Astrocyte (in vitro differentiated cells and primary cell): ENCODE measurements at regions not wholly inside any gene's neighbourhood (a gene's known extent, or its start where the extent isn't known, plus 50 kb on each side); places are given as distances from the start of the nearest gene placed in this dataset.

Source experiments
- DNase-seq: peaks from one replicate; pipeline ENCODE4 v3.0.0-alpha.2; 2010; ENCODE audit warnings: low read depth
- FAIRE-seq: peaks from 2 replicates; lab custom pipeline; 2011; peaks lifted over from hg19 to GRCh38; lab: Jason Lieb, UNC
- H2AFZ ChIP-seq: 2 replicates; pipeline ENCODE4 v1.6.0; 2012; ENCODE audit warnings: low read depth, low read length, inconsistent platforms
- H3K27ac ChIP-seq: 2 replicates; pipeline ENCODE4 v1.5.1; 2011; ENCODE audit warnings: low read depth, low read length, inconsistent platforms
- H3K27me3 ChIP-seq: 2 replicates; pipeline ENCODE4 v1.6.0; 2011; ENCODE audit warnings: low read length, inconsistent platforms; ENCODE audit not compliant: insufficient read depth
- H3K36me3 ChIP-seq: 2 replicates; pipeline ENCODE4 v1.5.1; 2011; ENCODE audit warnings: low read length, inconsistent platforms; ENCODE audit not compliant: insufficient read depth
- H3K4me1 ChIP-seq: 2 replicates; pipeline ENCODE4 v1.5.1; 2011; ENCODE audit warnings: low read length, inconsistent platforms; ENCODE audit not compliant: insufficient read depth
- H3K4me2 ChIP-seq: 2 replicates; pipeline ENCODE4 v1.6.0; 2012; ENCODE audit warnings: low read length, inconsistent platforms
- H3K4me3 ChIP-seq: 2 replicates; pipeline ENCODE4 v1.5.1; 2011; ENCODE audit warnings: low read depth, mild to moderate bottlenecking, low read length, inconsistent platforms; ENCODE audit not compliant: insufficient read depth
- H3K79me2 ChIP-seq: 2 replicates; pipeline ENCODE4 v1.6.0; 2012; ENCODE audit warnings: mild to moderate bottlenecking, low read length, inconsistent platforms; ENCODE audit not compliant: insufficient read depth
- H3K9ac ChIP-seq: 2 replicates; pipeline ENCODE4 v1.6.0; 2012; ENCODE audit warnings: mild to moderate bottlenecking, low read length, inconsistent platforms
- H3K9me3 ChIP-seq: 2 replicates; pipeline ENCODE4 v1.5.1; 2012; ENCODE audit warnings: low read depth, mild to moderate bottlenecking, low read length, inconsistent platforms; ENCODE audit not compliant: insufficient read depth
- H4K20me1 ChIP-seq: 2 replicates; pipeline ENCODE4 v1.6.0; 2012; ENCODE audit warnings: low read length, inconsistent platforms; ENCODE audit not compliant: insufficient read depth
- H3K27ac Mint-ChIP-seq: one replicate; pipeline ENCODE4 v1.8.0; 2021; ENCODE audit warnings: mild to moderate bottlenecking, mixed read lengths; ENCODE audit not compliant: unreplicated experiment
- H3K27me3 Mint-ChIP-seq: one replicate; pipeline ENCODE4 v1.8.0; 2021; ENCODE audit warnings: low read depth, mixed read lengths; ENCODE audit not compliant: unreplicated experiment
- H3K36me3 Mint-ChIP-seq: one replicate; pipeline ENCODE4 v1.8.0; 2021; ENCODE audit warnings: low read depth, mixed read lengths; ENCODE audit not compliant: unreplicated experiment
- H3K4me1 Mint-ChIP-seq: one replicate; pipeline ENCODE4 v1.8.0; 2021; ENCODE audit warnings: low read depth, mixed read lengths; ENCODE audit not compliant: unreplicated experiment
- H3K4me3 Mint-ChIP-seq: one replicate; pipeline ENCODE4 v1.8.0; 2021; ENCODE audit warnings: mild to moderate bottlenecking, moderate library complexity, mixed read lengths; ENCODE audit not compliant: unreplicated experiment
- H3K9me3 Mint-ChIP-seq: one replicate; pipeline ENCODE4 v1.8.0; 2021; ENCODE audit warnings: mild to moderate bottlenecking, mixed read lengths; ENCODE audit not compliant: unreplicated experiment
- EZH2 ChIP-seq: IDR thresholded peaks from 2 replicates; pipeline ENCODE4 v1.6.1; 2012; ENCODE audit warnings: mild to moderate bottlenecking, low read length, inconsistent platforms; ENCODE audit not compliant: insufficient read depth
- TF ChIP-seq, protein P1 (sequence below): IDR thresholded peaks from 2 replicates; pipeline ENCODE4 v1.5.1; 2011; ENCODE audit warnings: low read depth, mild to moderate bottlenecking, inconsistent platforms, low read length, moderate library complexity; ENCODE audit not compliant: insufficient read depth

DNA sequence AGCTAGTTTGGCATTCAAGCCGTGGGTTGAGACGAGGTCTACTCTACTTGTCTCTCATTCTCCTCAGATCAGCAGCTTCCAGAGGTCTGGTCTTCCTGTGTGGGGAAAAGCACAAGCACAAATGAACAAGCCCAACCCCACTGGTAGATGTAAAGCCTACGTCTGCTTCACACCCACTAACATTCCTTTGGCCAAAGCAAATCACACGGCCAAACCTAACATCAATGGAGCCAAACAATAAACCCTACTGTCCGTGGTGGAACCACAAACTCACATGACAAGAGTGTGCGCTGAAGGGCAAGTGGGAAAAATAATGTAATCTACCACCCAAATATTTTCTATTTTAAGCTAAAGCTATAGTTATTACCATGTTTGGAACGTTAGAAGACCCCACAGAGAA, 179.3 kb upstream of the MGAT5 start:
- Histone ChIP-seq H3K4me1 (no peaks in the 10 kb centered on the region), H3K27me3 (peaks cover 5% of the 10 kb centered on the region), H3K9me3 (peaks cover 3% of the 10 kb centered on the region), H2AFZ (no peak overlapping the region), H4K20me1 (no peaks in the 10 kb centered on the region), H3K36me3 (no peaks in the 10 kb centered on the region), H3K9ac (no peak overlapping the region), H3K27ac (no peak overlapping the region), H3K4me2 (no peak overlapping the region), H3K79me2 (no peaks in the 10 kb centered on the region), H3K4me3 (no peak overlapping the region)
- FAIRE-seq (no peak), DNase-seq (peak; percentile 13)
- peaks cover 10% of the 10 kb centered on the region for H3K4me1 Mint-ChIP-seq
- peaks cover 10% of the 10 kb centered on the region for H3K27me3 Mint-ChIP-seq
- peak overlapping the region; percentile 27 for H3K27ac Mint-ChIP-seq
- peaks cover 4% of the 10 kb centered on the region for H3K9me3 Mint-ChIP-seq
- no peak overlapping the region for H3K4me3 Mint-ChIP-seq
- no peaks in the 10 kb centered on the region for H3K36me3 Mint-ChIP-seq
- TF ChIP-seq, protein P1, sequence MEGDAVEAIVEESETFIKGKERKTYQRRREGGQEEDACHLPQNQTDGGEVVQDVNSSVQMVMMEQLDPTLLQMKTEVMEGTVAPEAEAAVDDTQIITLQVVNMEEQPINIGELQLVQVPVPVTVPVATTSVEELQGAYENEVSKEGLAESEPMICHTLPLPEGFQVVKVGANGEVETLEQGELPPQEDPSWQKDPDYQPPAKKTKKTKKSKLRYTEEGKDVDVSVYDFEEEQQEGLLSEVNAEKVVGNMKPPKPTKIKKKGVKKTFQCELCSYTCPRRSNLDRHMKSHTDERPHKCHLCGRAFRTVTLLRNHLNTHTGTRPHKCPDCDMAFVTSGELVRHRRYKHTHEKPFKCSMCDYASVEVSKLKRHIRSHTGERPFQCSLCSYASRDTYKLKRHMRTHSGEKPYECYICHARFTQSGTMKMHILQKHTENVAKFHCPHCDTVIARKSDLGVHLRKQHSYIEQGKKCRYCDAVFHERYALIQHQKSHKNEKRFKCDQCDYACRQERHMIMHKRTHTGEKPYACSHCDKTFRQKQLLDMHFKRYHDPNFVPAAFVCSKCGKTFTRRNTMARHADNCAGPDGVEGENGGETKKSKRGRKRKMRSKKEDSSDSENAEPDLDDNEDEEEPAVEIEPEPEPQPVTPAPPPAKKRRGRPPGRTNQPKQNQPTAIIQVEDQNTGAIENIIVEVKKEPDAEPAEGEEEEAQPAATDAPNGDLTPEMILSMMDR = no peak

GRCh38 chr2:134075204-134075603, 178.7 kb upstream of the MGAT5 start:
- DNase-seq = no peak
- FAIRE-seq = no peak

DNA sequence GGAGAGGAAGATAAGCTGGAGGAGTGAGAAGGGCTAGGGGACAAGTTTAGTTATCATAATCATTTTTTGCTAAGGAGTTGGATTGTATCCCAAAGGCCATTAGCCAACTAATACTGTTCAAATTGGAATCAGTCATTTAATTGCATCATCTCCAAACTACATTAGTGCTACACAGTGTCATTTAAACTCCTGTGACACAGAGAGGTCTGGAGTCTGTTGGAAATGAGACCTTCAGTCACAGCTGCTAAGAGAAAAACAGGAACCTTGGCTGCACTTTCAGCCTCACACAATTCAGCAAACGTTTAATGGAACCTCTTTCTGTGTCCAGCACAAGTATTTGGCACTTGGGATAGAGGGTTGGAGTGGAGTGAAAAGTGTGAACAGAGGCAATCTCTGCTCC, 175.5 kb upstream of the MGAT5 start:
- Mint-ChIP-seq H3K9me3 (peaks cover 2% of the 10 kb centered on the region), H3K27me3 (peaks cover 15% of the 10 kb centered on the region), H3K4me1 (peaks cover 13% of the 10 kb centered on the region), H3K27ac (no peak overlapping the region), H3K4me3 (no peak overlapping the region), H3K36me3 (no peaks in the 10 kb centered on the region)
- no peaks in the 10 kb centered on the region for H3K79me2 ChIP-seq
- H3K9me3 ChIP-seq = peaks cover 3% of the 10 kb centered on the region
- no peak for DNase-seq
- no peak overlapping the region for H3K4me2 ChIP-seq
- FAIRE-seq = no peak
- H3K27ac ChIP-seq = no peak overlapping the region
- H3K27me3 ChIP-seq = peaks cover 5% of the 10 kb centered on the region
- H3K4me1 ChIP-seq = no peaks in the 10 kb centered on the region
- no peaks in the 10 kb centered on the region for H4K20me1 ChIP-seq
- no peak overlapping the region for H2AFZ ChIP-seq
- no peak overlapping the region for H3K4me3 ChIP-seq
- TF ChIP-seq, protein P1 = no peak
- no peak for TF ChIP-seq EZH2
- no peak overlapping the region for H3K9ac ChIP-seq
- no peaks in the 10 kb centered on the region for H3K36me3 ChIP-seq

More at GRCh38 chr2:134075204-134075603, 178.7 kb upstream of the MGAT5 start:
- no peak overlapping the region for H3K4me3 ChIP-seq
- no peak overlapping the region for H3K9ac ChIP-seq
- Mint-ChIP-seq H3K36me3 (no peaks in the 10 kb centered on the region), H3K27me3 (peaks cover 14% of the 10 kb centered on the region), H3K27ac (no peak overlapping the region), H3K4me3 (no peak overlapping the region), H3K9me3 (peaks cover 2% of the 10 kb centered on the region), H3K4me1 (peaks cover 10% of the 10 kb centered on the region)
- H3K27me3 ChIP-seq = peaks cover 5% of the 10 kb centered on the region
- no peak overlapping the region for H3K4me2 ChIP-seq
- no peak for TF ChIP-seq EZH2
- TF ChIP-seq, protein P1 = no peak
- no peaks in the 10 kb centered on the region for H3K36me3 ChIP-seq
- no peaks in the 10 kb centered on the region for H3K79me2 ChIP-seq
- no peak overlapping the region for H3K27ac ChIP-seq
- H3K4me1 ChIP-seq = no peaks in the 10 kb centered on the region
- no peak overlapping the region for H2AFZ ChIP-seq
- peaks cover 3% of the 10 kb centered on the region for H3K9me3 ChIP-seq
- no peaks in the 10 kb centered on the region for H4K20me1 ChIP-seq
